ENCODE measurements at regions not wholly inside any gene's neighbourhood (a gene's known extent, or its start where the extent isn't known, plus 50 kb on each side); places are given as distances from the start of the nearest gene placed in this dataset.

GRCh38 chr9:97769208-97769607 lies 72.1 kb upstream of the XPA start:
- Mint-ChIP-seq H3K9me3 (no peaks in the 10 kb centered on the region), H3K4me1 (ENCODE audit: low read depth) (no peaks in the 10 kb centered on the region), H3K4me3 (no peak overlapping the region), H3K27me3 (peaks cover 44% of the 10 kb centered on the region), H3K36me3 (ENCODE audit: low read depth) (no peaks in the 10 kb centered on the region), H3K27ac (no peak overlapping the region)
- ChIA-PET CTCF (no interaction called here), POLR2A (no interaction called here)
- DNase-seq (no peak), ATAC-seq (ENCODE audit: poor library complexity) (no peak)
- no peak overlapping the region for H3K27ac ChIP-seq (ENCODE audit: low read depth in 1 of 2, low read length in 2 of 2)
- H3K36me3 ChIP-seq (ENCODE audit: insufficient read depth, low read length): no peaks in the 10 kb centered on the region
- no peak overlapping the region for H3K4me3 ChIP-seq (ENCODE audit: low read length)
- peaks cover 0 to 3% of the 10 kb centered on the region in 2 experiments for H3K27me3 ChIP-seq (ENCODE audit: control insufficient read depth in 1 of 2, insufficient read depth in 2 of 2, low read length in 2 of 2)
- H3K4me1 ChIP-seq (ENCODE audit: insufficient read depth, low read length): no peaks in the 10 kb centered on the region
- no peak for TF ChIP-seq CTCF (IDR thresholded peaks at IDR 0.05)
- intact Hi-C loops (cut with DNase I, micrococcal nuclease): no loop called here
- no peaks in the 10 kb centered on the region for H3K9me3 ChIP-seq (ENCODE audit: control insufficient read depth in 1 of 2, insufficient read depth in 1 of 2, low read length in 2 of 2)

GRCh38 chr9:97770808-97771372 lies 73.8 kb upstream of the XPA start:
- Histone ChIP-seq H3K27ac (ENCODE audit: low read depth in 1 of 2, low read length in 2 of 2) (no peak overlapping the region), H3K27me3 (ENCODE audit: control insufficient read depth in 1 of 2, insufficient read depth in 2 of 2, low read length in 2 of 2) (peaks cover 0 to 4% of the 10 kb centered on the region in 2 experiments), H3K4me1 (ENCODE audit: insufficient read depth, low read length) (no peaks in the 10 kb centered on the region), H3K4me3 (ENCODE audit: low read length) (no peak overlapping the region), H3K36me3 (ENCODE audit: insufficient read depth, low read length) (no peaks in the 10 kb centered on the region), H3K9me3 (ENCODE audit: control insufficient read depth in 1 of 2, insufficient read depth in 1 of 2, low read length in 2 of 2) (no peaks in the 10 kb centered on the region)
- no peaks in the 10 kb centered on the region for H3K9me3 Mint-ChIP-seq
- intact Hi-C loops (cut with DNase I, micrococcal nuclease): no loop called here
- H3K4me3 Mint-ChIP-seq: no peak overlapping the region
- POLR2A ChIA-PET: no interaction called here
- no peaks in the 10 kb centered on the region for H3K4me1 Mint-ChIP-seq (ENCODE audit: low read depth)
- H3K27ac Mint-ChIP-seq: no peak overlapping the region
- no peak for ATAC-seq (ENCODE audit: poor library complexity)
- H3K36me3 Mint-ChIP-seq (ENCODE audit: low read depth): no peaks in the 10 kb centered on the region
- DNase-seq: no peak
- CTCF ChIA-PET: no interaction called here
- no peak for TF ChIP-seq CTCF (IDR thresholded peaks at IDR 0.05)
- H3K27me3 Mint-ChIP-seq: peaks cover 45% of the 10 kb centered on the region

- Mint-ChIP-seq H3K4me3 (no peak overlapping the region), H3K27ac (no peak overlapping the region), H3K4me1 (ENCODE audit: low read depth) (no peaks in the 10 kb centered on the region), H3K36me3 (ENCODE audit: low read depth) (no peaks in the 10 kb centered on the region), H3K9me3 (no peaks in the 10 kb centered on the region), H3K27me3 (peaks cover 42% of the 10 kb centered on the region)
- intact Hi-C loops (cut with DNase I, micrococcal nuclease): no loop called here
- ChIA-PET POLR2A (no interaction called here), CTCF (no interaction called here)
- no peak overlapping the region for H3K4me3 ChIP-seq (ENCODE audit: low read length)
- no peaks in the 10 kb centered on the region for H3K9me3 ChIP-seq (ENCODE audit: control insufficient read depth in 1 of 2, insufficient read depth in 1 of 2, low read length in 2 of 2)
- H3K4me1 ChIP-seq (ENCODE audit: insufficient read depth, low read length): no peaks in the 10 kb centered on the region
- H3K27ac ChIP-seq (ENCODE audit: low read depth in 1 of 2, low read length in 2 of 2): no peak overlapping the region
- no peak for TF ChIP-seq CTCF (IDR thresholded peaks at IDR 0.05)
- peaks cover 0 to 6% of the 10 kb centered on the region in 2 experiments for H3K27me3 ChIP-seq (ENCODE audit: control insufficient read depth in 1 of 2, insufficient read depth in 2 of 2, low read length in 2 of 2)
- no peaks in the 10 kb centered on the region for H3K36me3 ChIP-seq (ENCODE audit: insufficient read depth, low read length)
- ATAC-seq (ENCODE audit: poor library complexity) (no peak), DNase-seq (no peak)
Observed at GRCh38 chr9:97771641-97772040, 74.5 kb upstream of the XPA start.
